WTC11 (cell line): ENCODE measurements at regions not wholly inside any gene's neighbourhood (a gene's known extent, or its start where the extent isn't known, plus 50 kb on each side); places are given as distances from the start of the nearest gene placed in this dataset.

Experiments
- ATF2 ChIP-seq: sonication (generic); formaldehyde crosslinking; IDR thresholded peaks from 2 replicates; pipeline ENCODE4 v1.8.1; 2022; ENCODE audit warnings: low read depth, missing genetic modification reagents, borderline replicate concordance
- ATF3 ChIP-seq: sonication (generic); formaldehyde crosslinking; conservative IDR thresholded peaks from 2 replicates; pipeline ENCODE4 v1.8.1; 2022; ENCODE audit warnings: mild to moderate bottlenecking, missing genetic modification reagents
- CTCF ChIP-seq: fragments of 200-600 bp; IDR thresholded peaks from 2 replicates; pipeline ENCODE4 v1.8.0; 2022; ENCODE audit warnings: antibody characterized with exemption
- IRF2 ChIP-seq: sonication (generic); formaldehyde crosslinking; IDR thresholded peaks from 2 replicates; pipeline ENCODE4 v1.8.0; 2022; ENCODE audit warnings: low read depth, missing genetic modification reagents, borderline replicate concordance
- NR2C2 ChIP-seq: sonication (generic); formaldehyde crosslinking; IDR thresholded peaks from 2 replicates; pipeline ENCODE4 v1.8.0; 2022; ENCODE audit warnings: mild to moderate bottlenecking, missing genetic modification reagents
- ZNF263 ChIP-seq: sonication (generic); formaldehyde crosslinking; IDR thresholded peaks from 2 replicates; pipeline ENCODE4 v1.8.1; 2022; ENCODE audit warnings: low read depth, mild to moderate bottlenecking, moderate library complexity, missing genetic modification reagents

- TF ChIP-seq ZNF263 (CRISPR knock-in tag) (no peak), CTCF (no peak), NR2C2 (no peak), ATF2 (no peak), IRF2 (CRISPR knock-in tag) (no peak), ATF3 (no peak)
These were observed 1000.9 kb downstream of the STPG2 start for GRCh38 chr4:97142410-97142809.
